PFSK-1 (cell line): ENCODE measurements at regions not wholly inside any gene's neighbourhood (a gene's known extent, or its start where the extent isn't known, plus 50 kb on each side); places are given as distances from the start of the nearest gene placed in this dataset.

Experiments
- FOXP2 ChIP-seq: optimal IDR thresholded peaks from 2 replicates; pipeline ENCODE3; 2011; ENCODE audit warnings: borderline replicate concordance, control low read depth, inconsistent platforms; ENCODE audit not compliant: insufficient read depth; ENCODE audit errors: extremely low read length, extremely low read depth
- POLR2AphosphoS5 ChIP-seq: IDR thresholded peaks from 2 replicates; pipeline ENCODE4 v1.6.1; 2012; ENCODE audit warnings: low read depth, mild to moderate bottlenecking, control low read depth, low read length, moderate library complexity
- REST ChIP-seq, 2 experiments: IDR thresholded peaks; 2 replicates each; pipeline versions ENCODE4 v1.6.1 to v1.8.0; 2011 to 2012; ENCODE audit warnings: low read depth in 2 of 2, low read length in 2 of 2, control low read depth in 1 of 2, inconsistent platforms in 1 of 2, mild to moderate bottlenecking in 1 of 2, moderate library complexity in 1 of 2; ENCODE audit not compliant: insufficient read depth in 1 of 2
- SIN3A ChIP-seq: IDR thresholded peaks from 2 replicates; pipeline ENCODE4 v1.6.1; 2012; ENCODE audit warnings: mild to moderate bottlenecking, low read length, moderate library complexity, borderline replicate concordance; ENCODE audit not compliant: insufficient read depth
- TAF1 ChIP-seq: IDR thresholded peaks from 2 replicates; pipeline ENCODE4 v1.6.1; 2012; ENCODE audit warnings: low read length, control low read depth, borderline replicate concordance; ENCODE audit not compliant: insufficient read depth

- TF ChIP-seq POLR2AphosphoS5: no peak
- TF ChIP-seq FOXP2: no peak
- no peak for TF ChIP-seq TAF1
- TF ChIP-seq REST (IDR thresholded peaks at IDR 0.05; ENCODE audit: insufficient read depth in 1 of 2, low read depth in 2 of 2, low read length in 2 of 2): no peak
- no peak for TF ChIP-seq SIN3A
Measured at GRCh38 chr12:115088995-115089841, 405.2 kb upstream of the TBX3 start.

- TF ChIP-seq REST (IDR thresholded peaks at IDR 0.05; ENCODE audit: insufficient read depth in 1 of 2, low read depth in 2 of 2, low read length in 2 of 2) (no peak), POLR2AphosphoS5 (no peak), SIN3A (no peak), FOXP2 (no peak), TAF1 (no peak)
Measured at GRCh38 chr12:115088328-115088994, 404.5 kb upstream of the TBX3 start.

GRCh38 chr12:115085594-115085993 lies 401.6 kb upstream of the TBX3 start:
- TF ChIP-seq FOXP2 (no peak), POLR2AphosphoS5 (no peak), REST (IDR thresholded peaks at IDR 0.05; ENCODE audit: insufficient read depth in 1 of 2, low read depth in 2 of 2, low read length in 2 of 2) (no peak)

GRCh38 chr12:115079760-115080159 lies 395.8 kb upstream of the TBX3 start:
- TF ChIP-seq REST (IDR thresholded peaks at IDR 0.05; ENCODE audit: insufficient read depth in 1 of 2, low read depth in 2 of 2, low read length in 2 of 2) (no peak), FOXP2 (no peak), SIN3A (no peak), POLR2AphosphoS5 (no peak), TAF1 (no peak)
